ENCODE measurements at regions not wholly inside any gene's neighbourhood (a gene's known extent, or its start where the extent isn't known, plus 50 kb on each side); places are given as distances from the start of the nearest gene placed in this dataset.
"Not testable (repeated sequence)": the region's sequence is repeated elsewhere in the genome, so short reads cannot be mapped to it uniquely, and the experiment has no call there.

- no peak overlapping the region for H3K27ac ChIP-seq (ENCODE audit: low read length)
Measured at GRCh38 chr11:110347660-110348059, 51.2 kb upstream of the RDX start.

GRCh38 chr11:110349138-110349996 is 53.0 kb upstream of the RDX start:
- no peak overlapping the region for H2AFZ ChIP-seq (ENCODE audit: low read depth, low read length)

More at GRCh38 chr11:110347660-110348059, 51.2 kb upstream of the RDX start:
- no peaks in the 10 kb centered on the region for H3K9me3 ChIP-seq (ENCODE audit: insufficient read depth, low read length, severe bottlenecking)
- H4K20me1 ChIP-seq (ENCODE audit: insufficient read depth, low read length): no peaks in the 10 kb centered on the region
- H3K9ac ChIP-seq (ENCODE audit: low read depth, low read length): no peak overlapping the region
- H3K4me2 ChIP-seq (ENCODE audit: insufficient read depth, low read length): no peak overlapping the region
- H3K4me3 ChIP-seq (ENCODE audit: low read depth in 1 of 2, low read length in 2 of 2): no peak overlapping the region
- H2AFZ ChIP-seq (ENCODE audit: low read depth, low read length): no peak overlapping the region
- H3K79me2 ChIP-seq (ENCODE audit: insufficient read depth, low read length): no peaks in the 10 kb centered on the region
- H3K36me3 ChIP-seq (ENCODE audit: insufficient read depth, low read length): no peaks in the 10 kb centered on the region
- TF ChIP-seq CTCF (IDR thresholded peaks at IDR 0.05; ENCODE audit: borderline replicate concordance, extremely low read depth, low read length, poor library complexity, severe bottlenecking) (no peak), EZH2 (IDR thresholded peaks at IDR 0.05; ENCODE audit: borderline replicate concordance, low read depth, low read length, severe bottlenecking) (no peak)
- ATAC-seq (ENCODE audit: insufficient read depth, low read depth) (no peak), DNase-seq (no peak)
- no peaks in the 10 kb centered on the region for H3K27me3 ChIP-seq (ENCODE audit: insufficient read depth, low read length, poor library complexity)
- no peaks in the 10 kb centered on the region for H3K4me1 ChIP-seq (ENCODE audit: insufficient read depth, low read length)

GRCh38 chr11:110349997-110350383 is 53.6 kb upstream of the RDX start:
- not testable (repeated sequence) for H3K9ac ChIP-seq (ENCODE audit: low read depth, low read length); H3K27ac ChIP-seq (ENCODE audit: low read length); H3K4me3 ChIP-seq (ENCODE audit: low read depth in 1 of 2, low read length in 2 of 2); H3K79me2 ChIP-seq (ENCODE audit: insufficient read depth, low read length); DNase-seq; H3K4me2 ChIP-seq (ENCODE audit: insufficient read depth, low read length); H3K9me3 ChIP-seq (ENCODE audit: insufficient read depth, low read length, severe bottlenecking); H3K4me1 ChIP-seq (ENCODE audit: insufficient read depth, low read length); H2AFZ ChIP-seq (ENCODE audit: low read depth, low read length); ATAC-seq (ENCODE audit: insufficient read depth, low read depth); H4K20me1 ChIP-seq (ENCODE audit: insufficient read depth, low read length); H3K27me3 ChIP-seq (ENCODE audit: insufficient read depth, low read length, poor library complexity); H3K36me3 ChIP-seq (ENCODE audit: insufficient read depth, low read length)

More at GRCh38 chr11:110349138-110349996, 53.0 kb upstream of the RDX start:
- no peaks in the 10 kb centered on the region for H3K4me1 ChIP-seq (ENCODE audit: insufficient read depth, low read length)
- H3K9me3 ChIP-seq (ENCODE audit: insufficient read depth, low read length, severe bottlenecking): no peaks in the 10 kb centered on the region
- H3K27ac ChIP-seq (ENCODE audit: low read length): no peak overlapping the region
- H3K4me2 ChIP-seq (ENCODE audit: insufficient read depth, low read length): no peak overlapping the region
- ATAC-seq (ENCODE audit: insufficient read depth, low read depth) (no peak), DNase-seq (no peak)
- H3K27me3 ChIP-seq (ENCODE audit: insufficient read depth, low read length, poor library complexity): no peaks in the 10 kb centered on the region
- H3K4me3 ChIP-seq (ENCODE audit: low read depth in 1 of 2, low read length in 2 of 2): no peak overlapping the region
- H3K9ac ChIP-seq (ENCODE audit: low read depth, low read length): no peak overlapping the region
- H3K36me3 ChIP-seq (ENCODE audit: insufficient read depth, low read length): no peaks in the 10 kb centered on the region
- H4K20me1 ChIP-seq (ENCODE audit: insufficient read depth, low read length): no peaks in the 10 kb centered on the region
- TF ChIP-seq CTCF (IDR thresholded peaks at IDR 0.05; ENCODE audit: borderline replicate concordance, extremely low read depth, low read length, poor library complexity, severe bottlenecking): no peak
- TF ChIP-seq EZH2 (IDR thresholded peaks at IDR 0.05; ENCODE audit: borderline replicate concordance, low read depth, low read length, severe bottlenecking): no peak
- no peaks in the 10 kb centered on the region for H3K79me2 ChIP-seq (ENCODE audit: insufficient read depth, low read length)

- Histone ChIP-seq H3K79me2 (ENCODE audit: insufficient read depth, low read length) (no peaks in the 10 kb centered on the region), H3K4me1 (ENCODE audit: insufficient read depth, low read length) (no peaks in the 10 kb centered on the region), H3K4me3 (ENCODE audit: low read depth in 1 of 2, low read length in 2 of 2) (no peak overlapping the region), H3K36me3 (ENCODE audit: insufficient read depth, low read length) (no peaks in the 10 kb centered on the region), H4K20me1 (ENCODE audit: insufficient read depth, low read length) (no peaks in the 10 kb centered on the region), H3K27ac (ENCODE audit: low read length) (no peak overlapping the region), H3K4me2 (ENCODE audit: insufficient read depth, low read length) (no peak overlapping the region), H3K9me3 (ENCODE audit: insufficient read depth, low read length, severe bottlenecking) (no peaks in the 10 kb centered on the region), H3K9ac (ENCODE audit: low read depth, low read length) (no peak overlapping the region), H3K27me3 (ENCODE audit: insufficient read depth, low read length, poor library complexity) (no peaks in the 10 kb centered on the region), H2AFZ (ENCODE audit: low read depth, low read length) (no peak overlapping the region)
- ATAC-seq (ENCODE audit: insufficient read depth, low read depth): no peak
- TF ChIP-seq CTCF (IDR thresholded peaks at IDR 0.05; ENCODE audit: borderline replicate concordance, extremely low read depth, low read length, poor library complexity, severe bottlenecking): no peak
- no peak for TF ChIP-seq EZH2 (IDR thresholded peaks at IDR 0.05; ENCODE audit: borderline replicate concordance, low read depth, low read length, severe bottlenecking)
- DNase-seq: no peak
Measured at GRCh38 chr11:110355011-110355744, 58.8 kb upstream of the RDX start.

Measured in DND-41 (cell line).